BLaER1 (cell line): ENCODE measurements at regions not wholly inside any gene's neighbourhood (a gene's known extent, or its start where the extent isn't known, plus 50 kb on each side); places are given as distances from the start of the nearest gene placed in this dataset.

Source experiments
- H3K27ac ChIP-seq: shearing (Covaris generic); formaldehyde crosslinking; 2 replicates; pipeline ENCODE4 v1.8.1; 2022
- H3K27me3 ChIP-seq: shearing (Covaris generic); formaldehyde crosslinking; 2 replicates; pipeline ENCODE4 v1.8.1; 2022
- H3K36me3 ChIP-seq: shearing (Covaris generic); formaldehyde crosslinking; 2 replicates; pipeline ENCODE4 v1.8.1; 2022
- H3K4me1 ChIP-seq: shearing (Covaris generic); formaldehyde crosslinking; 2 replicates; pipeline ENCODE4 v1.8.1; 2022
- H3K4me2 ChIP-seq: shearing (Covaris generic); formaldehyde crosslinking; 2 replicates; pipeline ENCODE4 v1.8.1; 2022
- H3K4me3 ChIP-seq: shearing (Covaris generic); formaldehyde crosslinking; 2 replicates; pipeline ENCODE4 v1.8.1; 2022
- H3K9ac ChIP-seq: shearing (Covaris generic); formaldehyde crosslinking; 2 replicates; pipeline ENCODE4 v1.8.1; 2022
- H3K9me3 ChIP-seq: shearing (Covaris generic); formaldehyde crosslinking; 2 replicates; pipeline ENCODE4 v1.8.1; 2022
- H4K20me1 ChIP-seq: shearing (Covaris generic); formaldehyde crosslinking; 2 replicates; pipeline ENCODE4 v1.8.1; 2022
- Cebpa-rat ChIP-seq: shearing (Covaris generic); IDR thresholded peaks from 2 replicates; pipeline ENCODE4 v1.8.1; 2022

- TF ChIP-seq Cebpa-rat, result no peak
- no peaks in the 10 kb centered on the region for H3K9me3 ChIP-seq
- H4K20me1 ChIP-seq, result no peaks in the 10 kb centered on the region
- H3K27ac ChIP-seq, result no peak overlapping the region
- H3K4me3 ChIP-seq, result no peak overlapping the region
- H3K4me2 ChIP-seq, result no peak overlapping the region
- no peaks in the 10 kb centered on the region for H3K36me3 ChIP-seq
- no peak overlapping the region for H3K9ac ChIP-seq
- no peaks in the 10 kb centered on the region for H3K4me1 ChIP-seq
- no peaks in the 10 kb centered on the region for H3K27me3 ChIP-seq
These were observed 481.6 kb upstream of the LRRN3 start for GRCh38 chr7:110609336-110609735.

- Histone ChIP-seq H4K20me1 (no peaks in the 10 kb centered on the region), H3K4me1 (no peaks in the 10 kb centered on the region), H3K9me3 (no peaks in the 10 kb centered on the region), H3K27ac (no peak overlapping the region), H3K36me3 (no peaks in the 10 kb centered on the region), H3K9ac (no peak overlapping the region), H3K27me3 (no peaks in the 10 kb centered on the region), H3K4me3 (no peak overlapping the region), H3K4me2 (no peak overlapping the region)
- TF ChIP-seq Cebpa-rat, result no peak
These were observed 478.2 kb upstream of the LRRN3 start for GRCh38 chr7:110612680-110613079.
